Natural killer cell (primary cell): ENCODE measurements at regions not wholly inside any gene's neighbourhood (a gene's known extent, or its start where the extent isn't known, plus 50 kb on each side); places are given as distances from the start of the nearest gene placed in this dataset.

Experiments used
- ATAC-seq, 3 donors: fragments of 150-1000 bp in 2 of 3; fragments of 200-7000 bp in 1 of 3; cut with Tn5 transposase; 1 replicate in 1 of 3; 2 replicates in 2 of 3; pipeline ENCODE4 v1.10.0; 2021; ENCODE audit warnings: mild to moderate bottlenecking in 2 of 3, moderate library complexity in 2 of 3
- DNase-seq, 2 donors: peaks; one replicate each; pipeline versions ENCODE4 v3.0.0 to v3.0.0-alpha.2; 2013 to 2021; ENCODE audit warnings: mixed read lengths in 1 of 2
- H3K27ac ChIP-seq: one replicate; pipeline ENCODE4 v1.5.1; 2013; ENCODE audit warnings: mild to moderate bottlenecking, low read length
- H3K27me3 ChIP-seq: one replicate; pipeline ENCODE4 v1.6.1; 2013; ENCODE audit warnings: low read length; ENCODE audit not compliant: control insufficient read depth, insufficient read depth
- H3K36me3 ChIP-seq: one replicate; pipeline ENCODE4 v1.6.1; 2013; ENCODE audit warnings: low read length; ENCODE audit not compliant: control insufficient read depth, insufficient read depth
- H3K4me1 ChIP-seq: one replicate; pipeline ENCODE4 v1.6.1; 2013; ENCODE audit warnings: low read length; ENCODE audit not compliant: control insufficient read depth, insufficient read depth
- H3K4me3 ChIP-seq: one replicate; pipeline ENCODE4 v1.5.1; 2013; ENCODE audit warnings: low read length
- H3K9me3 ChIP-seq: one replicate; pipeline ENCODE4 v1.6.1; 2013; ENCODE audit warnings: low read length; ENCODE audit not compliant: control insufficient read depth, insufficient read depth
- H3K27ac Mint-ChIP-seq, 2 donors: one replicate each; pipeline ENCODE4 v1.8.0; 2022; ENCODE audit warnings: mild to moderate bottlenecking in 2 of 2, mixed read lengths in 2 of 2, moderate library complexity in 1 of 2
- H3K27me3 Mint-ChIP-seq, 2 donors: one replicate each; pipeline ENCODE4 v1.8.0; 2022; ENCODE audit warnings: low read depth in 2 of 2, mixed read lengths in 2 of 2
- H3K36me3 Mint-ChIP-seq: one replicate; pipeline ENCODE4 v1.8.0; 2022; ENCODE audit warnings: mixed read lengths
- H3K4me1 Mint-ChIP-seq, 2 donors: one replicate each; pipeline ENCODE4 v1.8.0; 2022; ENCODE audit warnings: mixed read lengths in 2 of 2
- H3K4me3 Mint-ChIP-seq: one replicate; pipeline ENCODE4 v1.8.0; 2022; ENCODE audit warnings: mild to moderate bottlenecking, moderate library complexity, mixed read lengths
- H3K9me3 Mint-ChIP-seq, 2 donors: one replicate each; pipeline ENCODE4 v1.8.0; 2022; ENCODE audit warnings: mixed read lengths in 2 of 2
- CTCF ChIP-seq: fragments of 200-600 bp; IDR thresholded peaks from one replicate; pipeline ENCODE4 v1.8.0; 2022; ENCODE audit warnings: antibody characterized with exemption
- WGBS: methylation state at CpG from one replicate; pipeline ENCODE4 v1.1.7; 2013; ENCODE audit warnings: missing lambda C conversion rate; ENCODE audit not compliant: insufficient coverage; 5-methylcytosine and 5-hydroxymethylcytosine counted together
- intact Hi-C: fragments of 100-400 bp; cut with micrococcal nuclease; formaldehyde crosslinking; loops from one replicate; pipeline ENCODE4 v1.14.2; 2022

GRCh38 chr12:91651728-91652127, 469.1 kb upstream of the DCN start:
- Histone ChIP-seq H3K27me3 (no peaks in the 10 kb centered on the region), H3K9me3 (no peaks in the 10 kb centered on the region), H3K4me1 (no peaks in the 10 kb centered on the region), H3K36me3 (no peaks in the 10 kb centered on the region), H3K4me3 (no peak overlapping the region), H3K27ac (no peak overlapping the region)
- TF ChIP-seq CTCF = no peak
- intact Hi-C loops = no loop called here
- Mint-ChIP-seq H3K27ac (no peak overlapping the region), H3K9me3 (no peaks in the 10 kb centered on the region), H3K27me3 (peaks cover 7 to 33% of the 10 kb centered on the region in 2 donors), H3K4me1 (no peaks in the 10 kb centered on the region), H3K4me3 (no peak overlapping the region), H3K36me3 (no peaks in the 10 kb centered on the region)
- ATAC-seq = no peak
- no peak for DNase-seq

- Histone ChIP-seq H3K9me3 (no peaks in the 10 kb centered on the region), H3K4me3 (no peak overlapping the region), H3K27ac (no peak overlapping the region), H3K36me3 (no peaks in the 10 kb centered on the region), H3K4me1 (no peaks in the 10 kb centered on the region), H3K27me3 (no peaks in the 10 kb centered on the region)
- H3K36me3 Mint-ChIP-seq = no peaks in the 10 kb centered on the region
- H3K27me3 Mint-ChIP-seq = peaks cover 12 to 13% of the 10 kb centered on the region in 2 donors
- H3K4me1 Mint-ChIP-seq = no peaks in the 10 kb centered on the region
- WGBS = 60% methylated on average over 1 of the region's 2 CpGs
- no peaks in the 10 kb centered on the region for H3K9me3 Mint-ChIP-seq
- intact Hi-C loops = no loop called here
- TF ChIP-seq CTCF = no peak
- DNase-seq (no peak), ATAC-seq (no peak)
- no peak overlapping the region for H3K27ac Mint-ChIP-seq
- H3K4me3 Mint-ChIP-seq = no peak overlapping the region
These were observed 461.1 kb upstream of the DCN start for GRCh38 chr12:91643763-91644162.

GRCh38 chr12:91640021-91640420, 457.4 kb upstream of the DCN start:
- Mint-ChIP-seq H3K36me3 (no peaks in the 10 kb centered on the region), H3K27me3 (peaks cover 9 to 11% of the 10 kb centered on the region in 2 donors), H3K4me3 (no peak overlapping the region), H3K4me1 (peaks cover 0 to 2% of the 10 kb centered on the region in 2 donors), H3K27ac (no peak overlapping the region), H3K9me3 (no peaks in the 10 kb centered on the region)
- WGBS = 88% methylated on average over 1 of the region's 2 CpGs
- H3K27me3 ChIP-seq = no peaks in the 10 kb centered on the region
- H3K4me3 ChIP-seq = no peak overlapping the region
- no peaks in the 10 kb centered on the region for H3K36me3 ChIP-seq
- DNase-seq (no peak), ATAC-seq (no peak)
- no peak for TF ChIP-seq CTCF
- no peaks in the 10 kb centered on the region for H3K9me3 ChIP-seq
- no peaks in the 10 kb centered on the region for H3K4me1 ChIP-seq
- intact Hi-C loops = no loop called here
- no peak overlapping the region for H3K27ac ChIP-seq

- Histone ChIP-seq H3K27ac (no peak overlapping the region), H3K36me3 (no peaks in the 10 kb centered on the region), H3K4me3 (no peak overlapping the region), H3K4me1 (no peaks in the 10 kb centered on the region), H3K27me3 (no peaks in the 10 kb centered on the region), H3K9me3 (no peaks in the 10 kb centered on the region)
- ATAC-seq = no peak
- TF ChIP-seq CTCF = no peak
- 80% methylated on average over 3 of the region's 3 CpGs for WGBS
- H3K9me3 Mint-ChIP-seq = no peaks in the 10 kb centered on the region
- peaks cover 9 to 16% of the 10 kb centered on the region in 2 donors for H3K27me3 Mint-ChIP-seq
- H3K27ac Mint-ChIP-seq = no peak overlapping the region
- no peak overlapping the region for H3K4me3 Mint-ChIP-seq
- peaks cover 0 to 6% of the 10 kb centered on the region in 2 donors for H3K4me1 Mint-ChIP-seq
- no peaks in the 10 kb centered on the region for H3K36me3 Mint-ChIP-seq
- no peak for DNase-seq
- intact Hi-C loops = no loop called here
These were observed 456.7 kb upstream of the DCN start for GRCh38 chr12:91639327-91639726.
